ENCODE measurements at regions not wholly inside any gene's neighbourhood (a gene's known extent, or its start where the extent isn't known, plus 50 kb on each side); places are given as distances from the start of the nearest gene placed in this dataset.

DNA sequence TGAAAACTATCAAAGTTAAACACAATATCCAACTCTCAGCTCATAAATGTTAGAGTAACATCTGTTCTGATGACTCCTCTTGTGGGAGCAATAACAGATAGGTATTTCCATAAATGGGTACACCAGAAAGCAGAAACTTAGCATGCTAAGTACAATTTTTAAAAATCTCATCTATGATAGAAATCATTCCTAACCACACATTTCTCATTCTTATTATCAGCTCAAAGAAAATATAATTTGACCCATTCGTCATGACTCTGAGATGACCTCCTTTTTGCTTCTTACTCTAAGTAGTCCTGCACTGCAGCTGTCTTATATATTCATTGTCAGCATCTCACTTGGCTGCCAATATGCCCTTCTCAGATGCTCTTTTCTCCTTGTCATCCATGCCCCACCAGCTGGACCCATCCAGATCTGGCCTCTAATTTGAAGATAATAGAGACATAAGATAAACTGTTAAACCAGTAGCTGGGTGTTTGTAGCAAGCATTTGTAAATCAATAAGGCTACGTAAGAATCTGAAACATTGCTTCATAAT lies 298.3 kb downstream of the KCNS3 start:
- DNase-seq: no peak

DNA sequence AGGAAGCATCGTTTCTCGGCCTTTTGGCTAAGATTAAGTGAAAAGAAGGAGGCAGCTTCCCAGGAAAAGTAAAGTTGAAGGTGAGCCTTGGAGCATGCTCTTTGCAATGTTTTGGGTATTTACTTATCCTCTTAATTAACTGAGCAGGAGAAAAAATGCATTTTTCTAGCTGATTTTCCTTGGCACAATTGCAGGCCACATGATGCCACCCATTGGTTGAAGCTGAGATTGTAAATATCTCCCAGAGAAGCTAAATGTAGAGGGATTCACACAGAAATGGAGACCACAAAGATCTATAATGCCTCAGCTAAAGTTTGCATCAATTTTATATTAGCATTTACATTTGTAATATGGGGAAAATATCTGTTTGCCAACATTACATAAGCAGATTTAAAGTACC lies 294.1 kb downstream of the KCNS3 start:
- DNase-seq: no peak

DNA sequence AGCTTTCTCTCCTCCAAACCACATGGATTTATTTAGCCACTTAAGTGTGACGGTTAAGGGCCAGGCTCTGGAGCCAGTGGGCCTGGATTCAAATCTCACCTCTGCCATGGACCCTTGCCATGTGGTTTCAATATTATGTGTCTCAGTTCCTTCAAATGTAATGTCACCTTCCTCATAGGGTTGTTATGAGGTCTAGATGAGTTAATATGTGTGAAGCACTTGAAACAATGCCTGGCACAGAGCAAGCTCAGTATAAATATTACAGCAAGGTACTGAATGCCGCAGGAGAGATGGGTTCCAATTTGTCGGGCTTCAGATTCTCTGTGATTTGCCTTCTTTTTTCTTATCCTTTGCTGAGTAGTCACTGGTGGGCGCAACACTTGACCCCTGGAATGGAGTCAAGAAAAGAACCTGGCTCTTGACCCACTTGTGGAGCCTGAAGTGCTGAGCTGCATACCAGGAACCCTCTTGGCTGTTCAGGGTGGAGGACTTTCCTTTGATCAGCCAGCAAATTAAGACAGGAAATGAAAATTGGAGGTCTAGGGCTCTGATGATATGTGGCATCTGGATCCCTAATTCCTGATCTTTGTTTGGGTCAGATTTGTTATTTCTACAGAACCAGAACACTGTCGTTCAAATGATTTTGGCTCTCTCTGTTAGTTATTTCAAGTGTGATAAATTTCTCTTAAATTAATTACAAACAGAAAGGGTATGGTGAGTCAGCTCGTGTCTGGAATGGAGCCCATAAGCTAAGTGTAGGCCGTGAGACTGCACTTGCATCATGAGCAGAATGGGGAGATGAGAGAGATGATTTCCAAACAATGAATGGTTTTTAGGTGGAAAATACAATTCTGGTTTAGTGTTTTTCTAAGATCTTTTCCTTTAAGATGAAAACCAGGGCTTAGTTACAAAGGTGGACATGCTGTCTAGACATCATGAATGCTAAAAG lies 293.0 kb downstream of the KCNS3 start:
- DNase-seq: no peak

GRCh38 chr2:18170642-18171041 lies 292.2 kb downstream of the KCNS3 start:
- no peak for DNase-seq

DNA sequence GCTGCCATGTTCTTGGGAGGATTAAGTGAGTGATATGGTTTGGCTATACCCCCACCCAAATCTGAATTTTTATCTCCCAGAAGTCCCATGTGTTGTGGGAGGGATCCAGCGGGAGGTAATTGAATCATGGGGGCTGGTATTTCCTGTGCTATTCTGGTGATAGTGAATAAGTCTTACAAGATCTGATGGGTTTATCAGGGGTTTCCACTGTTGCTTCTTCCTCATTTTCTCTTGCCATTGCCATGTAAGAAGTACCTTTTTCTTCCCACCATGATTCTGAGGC lies 291.4 kb downstream of the KCNS3 start:
- no peak for DNase-seq

DNA sequence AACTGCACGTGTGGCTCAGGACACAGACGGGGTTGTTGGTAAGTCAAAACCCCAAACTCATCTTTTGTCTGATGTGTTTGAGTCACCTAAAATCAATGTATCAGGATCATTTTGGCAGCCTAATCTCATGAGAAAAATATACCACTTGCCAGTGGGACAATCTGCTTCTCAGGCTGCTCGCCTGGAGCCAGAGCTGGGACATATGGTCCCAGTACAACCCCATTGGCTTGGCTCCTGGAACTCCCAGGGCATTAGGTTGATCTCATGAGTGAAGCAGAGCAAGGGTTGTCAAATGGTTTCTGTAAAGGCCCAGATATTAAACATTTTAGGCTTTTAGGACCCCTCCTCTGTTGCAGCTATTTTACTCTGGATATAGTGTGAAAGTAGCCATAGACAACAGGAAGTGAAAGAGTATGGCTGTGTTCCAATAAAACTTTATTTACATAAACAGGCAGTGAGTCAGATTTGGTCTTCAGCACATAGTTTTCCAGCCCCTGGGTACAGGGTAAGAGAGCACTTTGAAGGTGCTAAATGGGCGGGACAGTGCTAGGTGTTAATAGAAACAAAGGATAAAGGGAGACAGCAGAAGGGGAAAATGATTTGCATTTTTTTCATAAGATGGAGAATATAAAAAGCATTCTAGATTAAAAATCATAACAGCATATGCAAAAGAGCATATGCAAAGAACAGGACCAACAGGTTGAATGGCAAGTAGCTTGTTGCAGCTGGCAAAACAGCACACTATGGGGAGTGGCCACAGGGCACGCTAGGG lies 290.8 kb downstream of the KCNS3 start:
- DNase-seq: no peak

GRCh38 chr2:18167871-18168270 lies 289.4 kb downstream of the KCNS3 start:
- no peak for DNase-seq

DNA sequence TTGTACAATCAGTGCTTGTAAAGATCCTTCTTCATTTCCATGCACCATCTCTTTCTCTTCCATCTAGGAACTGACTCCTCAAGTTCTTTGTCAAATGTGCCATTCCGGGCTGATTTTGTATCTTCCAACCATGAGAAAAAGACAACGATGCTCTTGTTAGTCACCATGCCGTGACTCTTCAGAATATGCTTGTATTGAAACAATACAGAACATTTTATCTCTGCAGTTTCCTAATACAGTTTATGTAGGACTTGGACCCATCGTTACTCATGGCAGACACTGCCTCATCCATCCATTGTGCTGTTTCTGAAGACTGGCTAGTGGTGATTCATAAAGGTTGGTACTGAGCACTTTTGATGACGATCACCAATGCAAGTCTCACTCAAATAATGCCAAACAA lies 283.2 kb downstream of the KCNS3 start:
- DNase-seq: no peak

- no peak for DNase-seq
Observed at GRCh38 chr2:18159896-18160295, 281.4 kb downstream of the KCNS3 start.

DNA sequence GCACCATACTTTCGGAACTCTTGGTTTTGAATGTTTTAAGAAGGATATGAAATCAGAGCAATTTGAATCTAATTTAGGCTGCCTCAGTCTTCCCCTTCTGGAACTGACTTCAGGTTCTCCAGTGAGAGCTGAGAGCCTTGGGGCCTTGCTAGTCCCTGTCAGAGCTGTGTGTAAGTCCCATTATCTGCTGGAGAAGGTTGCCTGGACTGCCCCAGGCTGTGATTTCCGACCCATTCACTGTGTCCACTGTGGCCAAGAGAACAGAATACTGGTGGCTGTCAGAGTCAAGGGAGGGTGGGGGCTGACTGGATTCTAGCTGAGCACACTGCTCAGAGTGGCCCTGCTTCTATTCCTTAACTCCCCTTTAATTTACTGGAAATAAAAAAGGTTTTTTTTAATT lies 278.0 kb downstream of the KCNS3 start:
- no peak for DNase-seq

DNA sequence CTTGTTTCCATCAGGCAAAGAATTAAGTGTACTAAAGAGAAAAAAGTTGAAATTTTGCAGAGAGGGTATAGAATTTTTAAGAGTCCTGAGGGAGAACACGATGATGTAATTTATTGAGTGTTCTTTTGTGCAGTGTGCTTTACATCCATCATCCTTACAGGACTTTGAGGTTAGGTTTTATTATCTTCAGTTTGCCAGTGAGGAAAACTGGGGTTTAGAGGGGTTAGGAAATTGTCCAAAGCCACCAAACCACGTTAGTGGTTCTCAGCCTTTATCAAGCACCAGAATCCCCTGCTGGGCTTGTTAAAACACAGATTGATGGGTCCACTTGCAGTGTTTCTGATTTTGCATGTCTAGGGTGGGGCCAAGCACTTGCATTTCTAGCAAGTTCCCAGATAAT lies 277.5 kb downstream of the KCNS3 start:
- no peak for DNase-seq

DNA sequence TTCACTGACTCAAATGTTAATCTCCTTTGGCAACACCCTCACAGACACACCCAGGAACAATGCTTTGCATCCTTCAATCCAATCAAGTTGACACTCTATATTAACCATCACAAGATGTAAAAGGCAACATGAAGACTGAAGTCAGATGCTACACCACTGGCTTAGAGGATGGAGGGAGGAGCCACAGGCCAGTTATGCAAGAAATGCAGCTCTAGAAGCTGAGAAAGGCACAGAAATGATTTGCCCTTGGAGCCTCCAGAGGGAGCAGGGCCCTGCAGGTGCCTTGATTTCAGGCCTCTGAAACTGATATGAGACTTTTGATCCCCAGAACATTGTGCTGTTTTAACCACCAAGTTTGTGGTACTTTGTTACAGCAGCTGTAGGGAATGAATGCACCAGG lies 276.3 kb downstream of the KCNS3 start:
- no peak for DNase-seq

- no peak for DNase-seq
Observed at GRCh38 chr2:18154259-18154658, 275.8 kb downstream of the KCNS3 start.

- DNase-seq: no peak
Observed at GRCh38 chr2:18153741-18154140, 275.3 kb downstream of the KCNS3 start.

DNA sequence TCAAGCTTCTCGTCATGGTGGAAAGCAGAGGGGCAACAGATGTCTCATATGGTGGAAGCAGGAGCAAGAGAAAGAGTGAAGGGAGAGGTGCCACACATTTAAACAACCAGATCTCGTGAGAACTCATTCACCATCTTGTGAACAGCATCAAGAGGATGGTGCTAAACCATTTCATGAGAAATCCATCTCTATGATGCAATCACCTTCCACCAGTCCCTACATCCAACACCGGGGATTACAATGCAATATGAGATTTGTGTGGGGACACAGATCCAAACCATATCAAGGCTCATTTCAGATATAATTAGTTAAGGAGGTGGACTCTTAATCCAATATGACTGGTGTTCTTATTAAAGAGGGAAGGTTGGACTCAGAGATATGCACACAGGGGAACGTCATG lies 272.8 kb downstream of the KCNS3 start:
- no peak for DNase-seq

GRCh38 chr2:18149660-18150246 lies 271.3 kb downstream of the KCNS3 start:
- no peak for DNase-seq

- no peak for DNase-seq
Observed at GRCh38 chr2:18136881-18137475, 258.5 kb downstream of the KCNS3 start.

- no peak for DNase-seq
Observed at GRCh38 chr2:18133310-18133709, 254.8 kb downstream of the KCNS3 start.

DNA sequence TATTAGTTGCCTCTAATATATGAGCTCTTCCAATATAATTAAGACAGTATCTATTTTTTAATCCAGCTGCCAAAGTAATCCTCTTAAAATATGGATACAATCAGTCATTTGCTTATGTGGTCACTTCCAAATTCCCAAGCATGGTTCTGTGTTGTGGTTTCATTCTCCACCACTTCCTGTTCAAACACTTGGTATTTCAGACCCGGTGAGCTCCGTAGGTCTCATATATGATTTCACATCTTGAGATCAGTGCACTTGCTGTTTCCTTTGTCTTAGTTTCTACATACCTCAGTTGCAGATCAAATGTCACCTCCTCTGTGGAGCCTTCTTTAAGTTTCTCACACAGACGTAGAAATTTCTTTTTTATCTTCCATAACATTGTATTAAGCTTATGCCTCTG lies 254.2 kb downstream of the KCNS3 start:
- no peak for DNase-seq

DNA sequence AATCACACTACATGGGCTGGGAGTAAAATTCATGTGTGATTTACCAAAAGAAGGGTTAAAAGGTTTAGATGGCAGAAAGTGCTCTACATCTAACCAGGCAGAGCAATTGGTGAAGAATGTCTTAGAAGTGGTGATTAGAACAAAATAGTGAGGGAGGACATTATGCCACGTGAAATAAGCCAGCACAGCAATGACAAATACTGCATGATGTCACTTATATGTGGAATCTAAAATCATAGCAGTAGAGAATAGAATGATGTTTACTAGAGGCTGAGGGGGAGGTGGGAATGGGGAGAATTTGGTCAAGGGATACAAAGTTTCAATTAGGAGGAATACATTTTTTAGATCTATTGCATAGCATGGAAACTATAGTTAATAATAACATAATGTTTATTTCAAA lies 253.3 kb downstream of the KCNS3 start:
- DNase-seq: no peak

GRCh38 chr2:18129348-18129747 lies 250.9 kb downstream of the KCNS3 start:
- no peak for DNase-seq

GRCh38 chr2:18125303-18125702 lies 246.8 kb downstream of the KCNS3 start:
- no peak for DNase-seq

- no peak for DNase-seq
Observed at GRCh38 chr2:18124116-18124835, 245.8 kb downstream of the KCNS3 start.
